GM10248 (cell line): ENCODE measurements at regions not wholly inside any gene's neighbourhood (a gene's known extent, or its start where the extent isn't known, plus 50 kb on each side); places are given as distances from the start of the nearest gene placed in this dataset.

Experiments used
- CTCF ChIA-PET: fragments of 300-600 bp; sonication (Branson Sonifier 250); formaldehyde crosslinking; extraction: SDS; loops from one replicate; lab custom pipeline; 2021; ENCODE audit warnings: antibody characterized with exemption; lab: Yijun Ruan, JAX
- POLR2A ChIA-PET: fragments of 350-650 bp; sonication (Branson Sonifier 250); formaldehyde crosslinking; extraction: SDS; loops from one replicate; lab custom pipeline; 2020; ENCODE audit warnings: antibody characterized with exemption; lab: Yijun Ruan, JAX
- DNase-seq: peaks from one replicate; pipeline ENCODE4 v3.0.0; 2012; ENCODE audit errors: extremely low spot score
- CTCF ChIP-seq: IDR thresholded peaks from 2 replicates; pipeline ENCODE4 v1.5.1; 2012; ENCODE audit warnings: mild to moderate bottlenecking, low read depth; ENCODE audit errors: extremely low read depth, missing control alignments, control extremely low read depth

GRCh38 chr6:9485992-9486391 lies 928.9 kb downstream of the TFAP2A start:
- CTCF ChIA-PET, result no interaction called here
- POLR2A ChIA-PET, result no interaction called here
- no peak for TF ChIP-seq CTCF
- DNase-seq, result no peak

- no peak for DNase-seq
- ChIA-PET POLR2A (no interaction called here), CTCF (interaction anchor here (1.0 to 1.1 kb wide), 2 partner anchors 8 to 12 kb away, joined by 3 read pairs; no protein-coding TSS in a partner anchor)
- TF ChIP-seq CTCF, result no peak
Measured at GRCh38 chr6:9484686-9485085, 930.2 kb downstream of the TFAP2A start.

GRCh38 chr6:9484091-9484490 lies 930.8 kb downstream of the TFAP2A start:
- CTCF ChIA-PET, result interaction anchor here (1.0 kb wide), 1 partner anchor 13 kb away, joined by 3 read pairs; no protein-coding TSS in a partner anchor
- POLR2A ChIA-PET, result no interaction called here
- no peak for TF ChIP-seq CTCF
- no peak for DNase-seq

GRCh38 chr6:9482030-9482738 lies 932.7 kb downstream of the TFAP2A start:
- no peak for DNase-seq
- CTCF ChIA-PET, result interaction anchor here (0.9 to 2.7 kb wide), 4 partner anchors 10 to 43 kb away, joined by 3 to 14 read pairs (median 4); no protein-coding TSS in a partner anchor
- POLR2A ChIA-PET, result no interaction called here
- TF ChIP-seq CTCF, result no peak

- DNase-seq, result no peak
- no peak for TF ChIP-seq CTCF
- ChIA-PET CTCF (interaction anchor here (0.9 to 2.7 kb wide), 4 partner anchors 11 to 42 kb away, joined by 3 to 14 read pairs (median 4); no protein-coding TSS in a partner anchor), POLR2A (no interaction called here)
Measured at GRCh38 chr6:9481292-9482029, 933.4 kb downstream of the TFAP2A start.

GRCh38 chr6:9468277-9468676 lies 946.6 kb downstream of the TFAP2A start:
- TF ChIP-seq CTCF, result no peak
- POLR2A ChIA-PET, result no interaction called here
- CTCF ChIA-PET, result interaction anchor here (1.2 to 1.5 kb wide), 2 partner anchors 10 to 16 kb away, joined by 3 read pairs; no protein-coding TSS in a partner anchor
- no peak for DNase-seq
